HepG2 (cell line): ENCODE measurements at regions not wholly inside any gene's neighbourhood (a gene's known extent, or its start where the extent isn't known, plus 50 kb on each side); places are given as distances from the start of the nearest gene placed in this dataset.

Source experiments
- CBX2 ChIP-seq, 2 experiments: fragments of 200-600 bp in 1 of 2; sonication (generic); formaldehyde crosslinking in 1 of 2; IDR thresholded peaks; 2 replicates each; pipeline versions ENCODE4 v1.7.0 to v1.8.1; 2018 to 2022; ENCODE audit warnings: low read depth in 2 of 2, low read length in 1 of 2, mild to moderate bottlenecking in 1 of 2, missing genetic modification reagents in 1 of 2
- CREM ChIP-seq, 2 experiments: sonication (generic) in 1 of 2; formaldehyde crosslinking in 1 of 2; IDR thresholded peaks; 2 replicates each; pipeline versions ENCODE4 v1.4.0 to v1.6.1; 2016 to 2020; ENCODE audit warnings: antibody characterized with exemption in 1 of 2, mild to moderate bottlenecking in 1 of 2, missing genetic modification reagents in 1 of 2
- JUN ChIP-seq: sonication (generic); formaldehyde crosslinking; IDR thresholded peaks from 2 replicates; pipeline ENCODE4 v1.4.0; 2020; ENCODE audit warnings: mild to moderate bottlenecking, missing genetic modification reagents
- KAT2B ChIP-seq: fragments of 150-350 bp; IDR thresholded peaks from 2 replicates; pipeline ENCODE4 v1.6.1; 2014; ENCODE audit warnings: low read depth, low read length, borderline replicate concordance
- KAT8 ChIP-seq: IDR thresholded peaks from 2 replicates; pipeline ENCODE4 v1.6.1; 2016; ENCODE audit warnings: missing genetic modification reagents, missing compliant biosample characterization
- NCOA2 ChIP-seq: sonication (generic); formaldehyde crosslinking; IDR thresholded peaks from 2 replicates; pipeline ENCODE4 v1.8.0; 2022; ENCODE audit warnings: inconsistent platforms
- NCOA5 ChIP-seq: sonication (generic); formaldehyde crosslinking; IDR thresholded peaks from 2 replicates; pipeline ENCODE4 v1.4.0; 2020; ENCODE audit warnings: missing genetic modification reagents
- RBAK ChIP-seq: sonication (generic); formaldehyde crosslinking; IDR thresholded peaks from 2 replicates; pipeline ENCODE4 v1.5.1; 2020; ENCODE audit warnings: mild to moderate bottlenecking, missing genetic modification reagents
- RBFOX2 ChIP-seq: fragments of 200-400 bp; formaldehyde crosslinking; IDR thresholded peaks from 2 replicates; pipeline ENCODE4 v1.6.1; 2017; ENCODE audit warnings: low read depth, mild to moderate bottlenecking, low read length
- SALL1 ChIP-seq: sonication (generic); formaldehyde crosslinking; IDR thresholded peaks from 2 replicates; pipeline ENCODE4 v1.8.0; 2022; ENCODE audit warnings: mild to moderate bottlenecking, missing genetic modification reagents
- SNAPC2 ChIP-seq: sonication (generic); formaldehyde crosslinking; IDR thresholded peaks from 2 replicates; pipeline ENCODE4 v1.8.1; 2022; ENCODE audit warnings: mild to moderate bottlenecking, missing genetic modification reagents
- SSRP1 ChIP-seq: IDR thresholded peaks from 2 replicates; pipeline ENCODE4 v1.6.1; 2016; ENCODE audit warnings: control low read depth
- TARDBP ChIP-seq: sonication (generic); formaldehyde crosslinking; IDR thresholded peaks from 2 replicates; pipeline ENCODE4 v1.8.0; 2022; ENCODE audit warnings: mild to moderate bottlenecking, missing genetic modification reagents
- TBL1XR1 ChIP-seq: fragments of 150-350 bp; IDR thresholded peaks from 2 replicates; pipeline ENCODE4 v1.6.1; 2014; ENCODE audit warnings: borderline replicate concordance, low read length; ENCODE audit not compliant: partially characterized antibody
- THAP11 ChIP-seq: IDR thresholded peaks from 2 replicates; pipeline ENCODE4 v1.6.1; 2016; ENCODE audit warnings: missing biosample characterization, missing genetic modification reagents
- U2AF1 ChIP-seq: fragments of 200-400 bp; formaldehyde crosslinking; optimal IDR thresholded peaks from 2 replicates; pipeline ENCODE3; 2017; ENCODE audit warnings: mild to moderate bottlenecking, low read depth, low read length
- ZNF235 ChIP-seq: sonication (generic); formaldehyde crosslinking; IDR thresholded peaks from 2 replicates; pipeline ENCODE4 v1.8.1; 2023; ENCODE audit warnings: mild to moderate bottlenecking, missing genetic modification reagents, borderline replicate concordance
- ZNF350 ChIP-seq: sonication (generic); formaldehyde crosslinking; IDR thresholded peaks from 2 replicates; pipeline ENCODE4 v1.4.0; 2020; ENCODE audit warnings: mild to moderate bottlenecking, low read depth, missing genetic modification reagents, borderline replicate concordance
- ZNF530 ChIP-seq: sonication (generic); formaldehyde crosslinking; IDR thresholded peaks from 2 replicates; pipeline ENCODE4 v1.5.0; 2020; ENCODE audit warnings: low read depth, mild to moderate bottlenecking, missing genetic modification reagents
- ZNF562 ChIP-seq: sonication (generic); formaldehyde crosslinking; IDR thresholded peaks from 2 replicates; pipeline ENCODE4 v1.8.0; 2022; ENCODE audit warnings: missing genetic modification reagents, borderline replicate concordance
- ZNF652 ChIP-seq: IDR thresholded peaks from 2 replicates; pipeline ENCODE4 v1.6.1; 2016; ENCODE audit warnings: low read depth, borderline replicate concordance
- ZNF775 ChIP-seq: sonication (generic); formaldehyde crosslinking; IDR thresholded peaks from 2 replicates; pipeline ENCODE4 v1.4.0; 2020; ENCODE audit warnings: missing genetic modification reagents, mild to moderate bottlenecking, moderate library complexity, borderline replicate concordance
- ZNF841 ChIP-seq: sonication (generic); formaldehyde crosslinking; IDR thresholded peaks from 2 replicates; pipeline ENCODE4 v1.8.1; 2023; ENCODE audit warnings: missing genetic modification reagents, borderline replicate concordance
- ZSCAN21 ChIP-seq: sonication (generic); formaldehyde crosslinking; IDR thresholded peaks from 2 replicates; pipeline ENCODE4 v1.8.0; 2022; ENCODE audit warnings: mild to moderate bottlenecking, missing genetic modification reagents, moderate library complexity, borderline replicate concordance
- TF ChIP-seq, protein P1 (sequence below): IDR thresholded peaks from 2 replicates; pipeline ENCODE4 v1.6.1; 2016; ENCODE audit warnings: low read depth, control low read depth
- TF ChIP-seq, protein P2 (sequence below): sonication (generic); formaldehyde crosslinking; IDR thresholded peaks from 2 replicates; pipeline ENCODE4 v1.5.0; 2020; ENCODE audit warnings: missing genetic modification reagents
- TF ChIP-seq, protein P3 (sequence below): sonication (generic); formaldehyde crosslinking; IDR thresholded peaks from 2 replicates; pipeline ENCODE4 v1.5.1; 2020; ENCODE audit warnings: mild to moderate bottlenecking, missing genetic modification reagents, borderline replicate concordance

DNA sequence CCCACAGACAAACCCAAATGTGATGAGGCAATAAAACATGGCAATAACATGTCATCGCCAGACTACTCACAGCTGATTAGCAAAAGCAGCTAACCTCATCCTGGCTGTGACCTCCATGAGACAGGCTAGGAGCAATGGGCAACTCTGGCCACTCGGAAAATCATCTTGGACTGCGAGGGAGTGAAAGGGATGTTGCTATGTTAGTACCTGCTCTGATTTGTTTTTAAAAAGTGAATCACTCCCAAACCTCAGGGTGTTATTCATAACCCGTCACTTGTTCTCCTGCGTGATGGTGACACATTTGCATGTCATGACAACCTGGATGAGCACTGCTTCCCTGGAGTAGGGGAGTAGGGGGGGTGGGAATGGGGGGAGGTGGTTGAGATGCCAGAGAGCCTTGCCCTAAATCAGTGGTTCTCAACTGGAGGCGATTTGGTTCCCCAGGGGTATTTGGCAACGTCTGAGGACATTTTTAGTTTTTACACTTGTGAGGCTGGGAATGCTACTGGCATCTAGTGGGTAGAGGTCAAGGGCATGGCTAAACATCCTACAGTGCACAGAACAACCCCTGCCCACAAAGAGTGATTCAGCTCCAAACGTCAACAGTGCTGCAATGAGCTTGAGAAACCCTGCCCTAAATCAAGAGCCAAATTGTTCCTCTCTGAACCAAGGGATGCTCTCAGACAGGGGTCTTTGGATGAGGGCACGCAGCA is 241.7 kb downstream of the SOX9 start (continued):
- no peak for TF ChIP-seq NCOA5
- TF ChIP-seq, protein P1, sequence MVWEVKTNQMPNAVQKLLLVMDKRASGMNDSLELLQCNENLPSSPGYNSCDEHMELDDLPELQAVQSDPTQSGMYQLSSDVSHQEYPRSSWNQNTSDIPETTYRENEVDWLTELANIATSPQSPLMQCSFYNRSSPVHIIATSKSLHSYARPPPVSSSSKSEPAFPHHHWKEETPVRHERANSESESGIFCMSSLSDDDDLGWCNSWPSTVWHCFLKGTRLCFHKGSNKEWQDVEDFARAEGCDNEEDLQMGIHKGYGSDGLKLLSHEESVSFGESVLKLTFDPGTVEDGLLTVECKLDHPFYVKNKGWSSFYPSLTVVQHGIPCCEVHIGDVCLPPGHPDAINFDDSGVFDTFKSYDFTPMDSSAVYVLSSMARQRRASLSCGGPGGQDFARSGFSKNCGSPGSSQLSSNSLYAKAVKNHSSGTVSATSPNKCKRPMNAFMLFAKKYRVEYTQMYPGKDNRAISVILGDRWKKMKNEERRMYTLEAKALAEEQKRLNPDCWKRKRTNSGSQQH (CRISPR knock-in tag) = no peak
- no peak for TF ChIP-seq KAT8
- no peak for TF ChIP-seq ZNF652
- TF ChIP-seq ZSCAN21 (CRISPR knock-in tag) = no peak
- no peak for TF ChIP-seq ZNF530 (CRISPR knock-in tag)
- TF ChIP-seq SSRP1 = no peak
- TF ChIP-seq, protein P2, sequence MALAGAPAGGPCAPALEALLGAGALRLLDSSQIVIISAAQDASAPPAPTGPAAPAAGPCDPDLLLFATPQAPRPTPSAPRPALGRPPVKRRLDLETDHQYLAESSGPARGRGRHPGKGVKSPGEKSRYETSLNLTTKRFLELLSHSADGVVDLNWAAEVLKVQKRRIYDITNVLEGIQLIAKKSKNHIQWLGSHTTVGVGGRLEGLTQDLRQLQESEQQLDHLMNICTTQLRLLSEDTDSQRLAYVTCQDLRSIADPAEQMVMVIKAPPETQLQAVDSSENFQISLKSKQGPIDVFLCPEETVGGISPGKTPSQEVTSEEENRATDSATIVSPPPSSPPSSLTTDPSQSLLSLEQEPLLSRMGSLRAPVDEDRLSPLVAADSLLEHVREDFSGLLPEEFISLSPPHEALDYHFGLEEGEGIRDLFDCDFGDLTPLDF = no peak
- TF ChIP-seq ZNF562 (CRISPR knock-in tag) = no peak
- TF ChIP-seq TARDBP (CRISPR knock-in tag) = no peak
- no peak for TF ChIP-seq SNAPC2 (CRISPR knock-in tag)
- TF ChIP-seq ZNF350 (CRISPR knock-in tag) = no peak
- TF ChIP-seq SALL1 (CRISPR knock-in tag) = 0 out of 2 replicates have a peak, but pooled peaks have one; percentile 23
- no peak for TF ChIP-seq CBX2 (IDR thresholded peaks at IDR 0.05; ENCODE audit: low read depth, low read length)
- no peak for TF ChIP-seq CBX2 (CRISPR knock-in tag; IDR thresholded peaks at IDR 0.05; ENCODE audit: low read depth)
- no peak for TF ChIP-seq TBL1XR1
- TF ChIP-seq, protein P3, sequence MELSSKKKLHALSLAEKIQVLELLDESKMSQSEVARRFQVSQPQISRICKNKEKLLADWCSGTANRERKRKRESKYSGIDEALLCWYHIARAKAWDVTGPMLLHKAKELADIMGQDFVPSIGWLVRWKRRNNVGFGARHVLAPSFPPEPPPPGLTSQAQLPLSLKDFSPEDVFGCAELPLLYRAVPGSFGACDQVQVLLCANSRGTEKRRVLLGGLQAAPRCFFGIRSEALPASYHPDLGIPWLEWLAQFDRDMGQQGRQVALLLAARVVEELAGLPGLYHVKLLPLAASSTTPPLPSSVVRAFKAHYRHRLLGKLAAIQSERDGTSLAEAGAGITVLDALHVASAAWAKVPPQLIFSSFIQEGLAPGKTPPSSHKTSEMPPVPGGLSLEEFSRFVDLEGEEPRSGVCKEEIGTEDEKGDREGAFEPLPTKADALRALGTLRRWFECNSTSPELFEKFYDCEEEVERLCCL (CRISPR knock-in tag) = no peak
- peak; percentile 75 for TF ChIP-seq NCOA2 (CRISPR knock-in tag)
- TF ChIP-seq RBFOX2 = no peak
- no peak for TF ChIP-seq RBAK
- no peak; the same call in 1 of the 2 replicates for TF ChIP-seq THAP11 (CRISPR knock-in tag)
- TF ChIP-seq JUN (CRISPR knock-in tag) = no peak
- no peak for TF ChIP-seq KAT2B
- TF ChIP-seq CREM (IDR thresholded peaks at IDR 0.05) = 0 out of 2 replicates have a peak, but pooled peaks have one; percentile 16
- TF ChIP-seq CREM (CRISPR knock-in tag; IDR thresholded peaks at IDR 0.05) = no peak
- TF ChIP-seq ZNF841 (CRISPR knock-in tag) = no peak
- no peak for TF ChIP-seq U2AF1
- no peak for TF ChIP-seq ZNF235 (CRISPR knock-in tag)
- TF ChIP-seq ZNF775 (CRISPR knock-in tag) = no peak
